Lower lobe of right lung (tissue), 2 donors: ENCODE measurements at regions not wholly inside any gene's neighbourhood (a gene's known extent, or its start where the extent isn't known, plus 50 kb on each side); places are given as distances from the start of the nearest gene placed in this dataset.

ENCODE experiments used
- ATAC-seq, 2 donors: fragments of 200-7000 bp; cut with Tn5 transposase; one replicate each; pipeline ENCODE4 v1.9.1; 2020 to 2022; ENCODE audit warnings: mild to moderate bottlenecking in 2 of 2, moderate library complexity in 2 of 2
- DNase-seq: peaks from one replicate; pipeline ENCODE4 v3.0.0-alpha.2; 2020
- H3K27ac ChIP-seq: fragments of 200-600 bp; one replicate; pipeline ENCODE4 v1.8.0; 2022
- H3K27me3 ChIP-seq: fragments of 200-600 bp; one replicate; pipeline ENCODE4 v1.8.0; 2022; ENCODE audit warnings: low read depth
- H3K36me3 ChIP-seq: fragments of 200-600 bp; one replicate; pipeline ENCODE4 v1.8.0; 2022; ENCODE audit warnings: mild to moderate bottlenecking
- H3K4me1 ChIP-seq: fragments of 200-600 bp; one replicate; pipeline ENCODE4 v1.8.0; 2022
- H3K4me3 ChIP-seq: fragments of 200-600 bp; one replicate; pipeline ENCODE4 v1.8.0; 2022; ENCODE audit warnings: mild to moderate bottlenecking
- H3K9me3 ChIP-seq: fragments of 200-600 bp; one replicate; pipeline ENCODE4 v1.8.0; 2022
- intact Hi-C: fragments of 100-400 bp; cut with DNase I; formaldehyde crosslinking; loops from one replicate; pipeline ENCODE4 v1.11.0; 2022
- TF ChIP-seq, protein P1 (sequence below): fragments of 200-600 bp; IDR thresholded peaks from one replicate; pipeline ENCODE4 v1.8.0; 2022; ENCODE audit warnings: antibody characterized with exemption, mild to moderate bottlenecking
- donor health status: DM: no; HTN: yes; CAD: no; lungs with severe emphysema.

DNA sequence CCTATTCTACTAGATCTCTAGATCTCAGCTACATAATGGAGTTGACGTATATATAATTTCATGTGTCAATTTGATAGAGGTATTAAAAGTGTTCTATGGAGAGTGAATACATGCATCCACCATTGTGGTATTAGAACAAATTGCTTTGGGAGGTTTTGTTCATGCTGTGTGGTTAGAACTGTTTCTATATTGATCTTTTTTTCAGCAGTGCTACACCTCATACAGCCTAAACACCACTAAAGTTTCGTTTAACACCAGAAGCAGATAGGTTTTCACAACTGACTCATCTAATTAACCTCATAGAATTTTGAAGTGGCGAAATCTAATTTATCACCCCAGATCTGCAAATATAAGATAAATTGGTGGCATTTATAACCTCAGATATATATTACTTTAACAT is 269.4 kb upstream of the SEMA6A start:
- intact Hi-C loops, result no loop called here
- Histone ChIP-seq H3K4me3 (no peak overlapping the region), H3K9me3 (no peaks in the 10 kb centered on the region), H3K4me1 (no peaks in the 10 kb centered on the region), H3K27ac (no peak overlapping the region), H3K27me3 (no peaks in the 10 kb centered on the region), H3K36me3 (no peaks in the 10 kb centered on the region)
- TF ChIP-seq, protein P1, sequence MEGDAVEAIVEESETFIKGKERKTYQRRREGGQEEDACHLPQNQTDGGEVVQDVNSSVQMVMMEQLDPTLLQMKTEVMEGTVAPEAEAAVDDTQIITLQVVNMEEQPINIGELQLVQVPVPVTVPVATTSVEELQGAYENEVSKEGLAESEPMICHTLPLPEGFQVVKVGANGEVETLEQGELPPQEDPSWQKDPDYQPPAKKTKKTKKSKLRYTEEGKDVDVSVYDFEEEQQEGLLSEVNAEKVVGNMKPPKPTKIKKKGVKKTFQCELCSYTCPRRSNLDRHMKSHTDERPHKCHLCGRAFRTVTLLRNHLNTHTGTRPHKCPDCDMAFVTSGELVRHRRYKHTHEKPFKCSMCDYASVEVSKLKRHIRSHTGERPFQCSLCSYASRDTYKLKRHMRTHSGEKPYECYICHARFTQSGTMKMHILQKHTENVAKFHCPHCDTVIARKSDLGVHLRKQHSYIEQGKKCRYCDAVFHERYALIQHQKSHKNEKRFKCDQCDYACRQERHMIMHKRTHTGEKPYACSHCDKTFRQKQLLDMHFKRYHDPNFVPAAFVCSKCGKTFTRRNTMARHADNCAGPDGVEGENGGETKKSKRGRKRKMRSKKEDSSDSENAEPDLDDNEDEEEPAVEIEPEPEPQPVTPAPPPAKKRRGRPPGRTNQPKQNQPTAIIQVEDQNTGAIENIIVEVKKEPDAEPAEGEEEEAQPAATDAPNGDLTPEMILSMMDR, result no peak
- DNase-seq (no peak), ATAC-seq (no peak)

DNA sequence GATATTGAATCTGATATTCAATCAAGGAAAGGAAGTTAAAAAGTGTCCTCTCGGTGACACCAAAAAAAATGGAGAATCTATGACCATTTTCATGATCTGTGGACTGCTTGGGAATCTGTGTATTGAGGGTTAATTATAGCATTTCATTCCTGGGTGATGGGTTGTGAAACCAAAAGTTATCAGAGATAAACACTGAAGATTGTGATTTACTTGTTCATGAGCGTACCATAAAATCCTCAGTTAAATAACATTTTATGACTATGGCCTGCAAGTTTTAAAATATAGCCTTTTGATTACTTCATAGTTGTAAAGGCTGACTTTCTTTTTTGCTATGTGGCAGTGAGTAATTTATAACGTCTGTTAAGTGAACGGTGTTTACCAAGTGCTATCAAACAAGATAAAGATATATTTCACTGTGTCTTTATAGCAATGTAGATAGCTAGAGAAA is 267.9 kb upstream of the SEMA6A start:
- Histone ChIP-seq H3K4me1 (no peaks in the 10 kb centered on the region), H3K4me3 (no peak overlapping the region), H3K27ac (no peak overlapping the region), H3K27me3 (no peaks in the 10 kb centered on the region), H3K36me3 (no peaks in the 10 kb centered on the region), H3K9me3 (no peaks in the 10 kb centered on the region)
- DNase-seq (no peak), ATAC-seq (no peak)
- TF ChIP-seq, protein P1, result no peak
- intact Hi-C loops, result no loop called here

DNA sequence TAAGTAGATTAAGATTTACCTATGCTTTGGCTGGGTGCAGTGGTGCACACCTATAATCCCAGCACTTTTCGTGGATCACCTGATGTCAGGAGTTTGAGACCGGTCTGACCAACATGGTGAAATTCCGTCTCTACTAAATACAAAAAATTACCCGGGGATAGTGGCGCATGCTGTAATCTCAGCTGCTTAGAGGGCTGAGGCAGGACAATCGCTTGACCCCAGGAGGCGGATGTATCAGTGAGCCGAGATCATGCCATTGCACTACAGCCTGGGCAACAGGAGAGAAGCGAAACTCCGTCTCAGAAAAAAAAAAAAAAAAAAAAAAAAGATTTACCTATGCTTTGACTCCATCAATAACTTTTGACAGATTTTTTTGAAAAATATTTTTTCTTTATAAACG is 267.1 kb upstream of the SEMA6A start:
- Histone ChIP-seq H3K9me3 (no peaks in the 10 kb centered on the region), H3K27me3 (no peaks in the 10 kb centered on the region), H3K4me1 (no peaks in the 10 kb centered on the region), H3K4me3 (no peak overlapping the region), H3K27ac (no peak overlapping the region), H3K36me3 (no peaks in the 10 kb centered on the region)
- ATAC-seq (no peak), DNase-seq (no peak)
- TF ChIP-seq, protein P1, result no peak
- intact Hi-C loops, result no loop called here

DNA sequence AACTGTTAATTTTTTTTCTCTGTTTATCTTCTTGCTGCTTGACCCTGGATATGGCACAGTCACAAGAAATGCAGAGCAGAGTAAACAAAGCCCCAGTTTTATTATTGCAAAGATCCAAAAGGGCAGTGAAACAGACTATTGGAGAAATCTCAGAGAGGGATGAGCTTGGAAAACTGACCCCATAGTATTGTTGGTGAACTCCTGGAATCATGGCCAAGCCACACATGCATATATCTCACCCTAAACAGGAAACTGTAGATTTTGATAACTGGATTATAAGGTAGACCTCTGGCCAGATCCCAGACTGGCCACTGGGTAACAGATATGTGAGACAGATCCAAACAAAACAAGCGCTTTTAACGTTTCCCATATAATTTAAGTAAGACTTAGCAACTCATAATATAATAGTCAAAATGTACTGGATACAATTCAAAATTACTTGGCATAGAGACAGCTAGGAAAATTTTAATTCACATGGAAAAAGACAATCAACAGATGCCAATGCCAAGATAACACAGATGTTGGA is 263.5 kb upstream of the SEMA6A start:
- ATAC-seq (no peak), DNase-seq (no peak)
- Histone ChIP-seq H3K4me1 (no peaks in the 10 kb centered on the region), H3K27ac (no peak overlapping the region), H3K27me3 (no peaks in the 10 kb centered on the region), H3K36me3 (no peaks in the 10 kb centered on the region), H3K4me3 (no peak overlapping the region), H3K9me3 (no peaks in the 10 kb centered on the region)
- intact Hi-C loops, result no loop called here
- TF ChIP-seq, protein P1, result no peak

DNA sequence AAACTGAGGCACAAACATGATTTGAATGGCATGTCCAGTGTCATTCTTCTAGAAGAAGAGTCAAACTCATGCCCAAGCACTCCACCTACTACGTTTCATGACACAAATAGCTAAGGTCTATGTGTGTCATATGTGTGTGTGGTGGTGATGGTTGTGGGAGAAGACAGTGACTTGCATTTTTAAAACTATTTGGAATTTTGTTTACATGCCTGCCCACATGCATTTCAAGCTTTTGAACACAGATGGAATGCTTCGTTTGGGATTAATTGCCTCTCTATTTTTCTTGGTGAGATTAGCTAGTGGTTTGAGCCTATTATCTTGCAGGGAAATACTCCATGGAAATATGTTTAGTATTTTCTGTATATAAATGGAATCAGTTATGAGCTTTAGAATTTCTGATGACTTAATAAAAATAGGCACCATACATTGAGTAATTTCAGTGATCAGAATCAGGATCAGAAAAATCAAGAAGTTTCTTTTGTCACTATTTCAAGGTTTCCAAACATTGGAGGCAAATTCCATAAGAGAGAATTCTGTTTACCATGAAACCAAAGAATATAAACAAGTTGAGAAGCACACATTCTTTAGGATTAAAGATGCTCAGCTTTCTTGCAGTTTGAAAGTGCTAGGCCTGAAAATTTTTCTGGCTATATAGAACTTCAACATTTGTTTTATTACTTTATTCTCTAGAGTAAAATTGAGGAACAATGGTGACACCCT is 260.3 kb upstream of the SEMA6A start:
- no peak overlapping the region for H3K27ac ChIP-seq
- H3K4me3 ChIP-seq, result no peak overlapping the region
- intact Hi-C loops, result no loop called here
- TF ChIP-seq, protein P1, result no peak
- ATAC-seq (no peak), DNase-seq (no peak)
- no peaks in the 10 kb centered on the region for H3K36me3 ChIP-seq
- no peaks in the 10 kb centered on the region for H3K9me3 ChIP-seq
- H3K4me1 ChIP-seq, result no peaks in the 10 kb centered on the region
- H3K27me3 ChIP-seq, result peaks cover 3% of the 10 kb centered on the region
